Osteoblast (primary cell): ENCODE measurements at regions not wholly inside any gene's neighbourhood (a gene's known extent, or its start where the extent isn't known, plus 50 kb on each side); places are given as distances from the start of the nearest gene placed in this dataset.

Source experiments
- DNase-seq: peaks from one replicate; pipeline ENCODE4 v3.0.0; 2011; ENCODE audit warnings: low spot score, mixed read lengths; ENCODE audit not compliant: insufficient read length; ENCODE audit errors: missing footprints
- H2AFZ ChIP-seq: 2 replicates; pipeline ENCODE4 v1.6.0; 2011; ENCODE audit warnings: mild to moderate bottlenecking, low read length
- H3K27ac ChIP-seq: 2 replicates; pipeline ENCODE4 v1.5.1; 2011; ENCODE audit warnings: mild to moderate bottlenecking, low read depth, low read length, moderate library complexity
- H3K27me3 ChIP-seq: 2 replicates; pipeline ENCODE4 v1.6.0; 2012; ENCODE audit warnings: mild to moderate bottlenecking, control low read depth, inconsistent platforms, low read length, moderate library complexity; ENCODE audit not compliant: insufficient read depth
- H3K36me3 ChIP-seq: 2 replicates; pipeline ENCODE4 v1.5.1; 2011; ENCODE audit warnings: mild to moderate bottlenecking, low read length, control low read depth, moderate library complexity; ENCODE audit not compliant: insufficient read depth
- H3K4me1 ChIP-seq: 2 replicates; pipeline ENCODE4 v1.5.1; 2011; ENCODE audit warnings: mild to moderate bottlenecking, low read length, control low read depth, moderate library complexity; ENCODE audit not compliant: insufficient read depth
- H3K4me2 ChIP-seq: 2 replicates; pipeline ENCODE4 v1.6.0; 2011; ENCODE audit warnings: mild to moderate bottlenecking, low read length; ENCODE audit not compliant: insufficient read depth
- H3K4me3 ChIP-seq: fragments of 200-600 bp; sonication (generic); 3 replicates; pipeline ENCODE4 v1.5.1; 2012; ENCODE audit warnings: mild to moderate bottlenecking, low read length, inconsistent platforms; ENCODE audit not compliant: insufficient read depth
- H3K79me2 ChIP-seq: 2 replicates; pipeline ENCODE4 v1.6.0; 2012; ENCODE audit warnings: mild to moderate bottlenecking, low read length, control low read depth, inconsistent platforms; ENCODE audit not compliant: insufficient read depth
- H3K9me3 ChIP-seq: 2 replicates; pipeline ENCODE4 v1.5.1; 2011; ENCODE audit warnings: low read depth, low read length, control low read depth
- H4K20me1 ChIP-seq: 2 replicates; pipeline ENCODE4 v1.6.0; 2012; ENCODE audit warnings: mild to moderate bottlenecking, low read length, control low read depth; ENCODE audit not compliant: insufficient read depth
- CTCF ChIP-seq: IDR thresholded peaks from 2 replicates; pipeline ENCODE4 v1.5.1; 2011; ENCODE audit warnings: mild to moderate bottlenecking, low read depth, low read length, moderate library complexity; ENCODE audit errors: extremely low read depth

GRCh38 chr6:97470322-97470721, 187.3 kb upstream of the MMS22L start:
- no peak overlapping the region for H3K4me2 ChIP-seq
- H4K20me1 ChIP-seq = no peaks in the 10 kb centered on the region

GRCh38 chr6:97473979-97474378, 191.0 kb upstream of the MMS22L start:
- H3K9me3 ChIP-seq = no peaks in the 10 kb centered on the region
- H3K27me3 ChIP-seq = no peaks in the 10 kb centered on the region
- H3K4me2 ChIP-seq = no peak overlapping the region
- no peaks in the 10 kb centered on the region for H3K79me2 ChIP-seq
- H3K4me3 ChIP-seq = no peak overlapping the region
- H3K27ac ChIP-seq = no peak overlapping the region
- DNase-seq = no peak
- no peaks in the 10 kb centered on the region for H3K36me3 ChIP-seq
- H4K20me1 ChIP-seq = no peaks in the 10 kb centered on the region
- no peak for TF ChIP-seq CTCF
- no peaks in the 10 kb centered on the region for H3K4me1 ChIP-seq
- H2AFZ ChIP-seq = no peak overlapping the region

More at GRCh38 chr6:97470322-97470721, 187.3 kb upstream of the MMS22L start:
- Histone ChIP-seq H3K27me3 (no peaks in the 10 kb centered on the region), H3K79me2 (no peaks in the 10 kb centered on the region), H3K9me3 (no peaks in the 10 kb centered on the region), H3K36me3 (no peaks in the 10 kb centered on the region), H2AFZ (no peak overlapping the region), H3K4me1 (no peaks in the 10 kb centered on the region), H3K4me3 (no peak overlapping the region), H3K27ac (no peak overlapping the region)
- no peak for TF ChIP-seq CTCF
- no peak for DNase-seq

- H3K9me3 ChIP-seq = no peaks in the 10 kb centered on the region
Measured at GRCh38 chr6:97497713-97498331, 214.8 kb upstream of the MMS22L start.

GRCh38 chr6:97501853-97502252, 218.8 kb upstream of the MMS22L start:
- Histone ChIP-seq H3K4me3 (no peak overlapping the region), H3K4me1 (no peaks in the 10 kb centered on the region), H3K9me3 (no peaks in the 10 kb centered on the region), H4K20me1 (no peaks in the 10 kb centered on the region), H3K36me3 (no peaks in the 10 kb centered on the region), H3K79me2 (no peaks in the 10 kb centered on the region), H2AFZ (no peak overlapping the region), H3K27ac (no peak overlapping the region), H3K4me2 (no peak overlapping the region), H3K27me3 (no peaks in the 10 kb centered on the region)
- no peak for TF ChIP-seq CTCF
- no peak for DNase-seq

More at GRCh38 chr6:97497713-97498331, 214.8 kb upstream of the MMS22L start:
- H3K27me3 ChIP-seq = no peaks in the 10 kb centered on the region
- H3K4me1 ChIP-seq = no peaks in the 10 kb centered on the region
- no peaks in the 10 kb centered on the region for H3K79me2 ChIP-seq
- H3K4me3 ChIP-seq = no peak overlapping the region
- H3K27ac ChIP-seq = no peak overlapping the region
- no peaks in the 10 kb centered on the region for H4K20me1 ChIP-seq
- peak; percentile 91 for TF ChIP-seq CTCF
- no peak for DNase-seq
- H3K4me2 ChIP-seq = no peak overlapping the region
- H3K36me3 ChIP-seq = no peaks in the 10 kb centered on the region
- H2AFZ ChIP-seq = no peak overlapping the region
